Skeletal muscle tissue (tissue), 3 donors: ENCODE measurements at regions not wholly inside any gene's neighbourhood (a gene's known extent, or its start where the extent isn't known, plus 50 kb on each side); places are given as distances from the start of the nearest gene placed in this dataset.
"Not testable (repeated sequence)": the region's sequence is repeated elsewhere in the genome, so short reads cannot be mapped to it uniquely, and the experiment has no call there.

ENCODE experiments used
- H3K27ac ChIP-seq: one replicate; pipeline ENCODE4 v1.7.0; 2013; ENCODE audit warnings: mild to moderate bottlenecking, low read depth, low read length, inconsistent platforms
- H3K27me3 ChIP-seq, 3 donors: one replicate each; pipeline ENCODE4 v1.7.0; 2013; ENCODE audit warnings: low read length in 3 of 3; ENCODE audit not compliant: control insufficient read depth in 3 of 3, insufficient read depth in 3 of 3
- H3K36me3 ChIP-seq, 3 donors: one replicate each; pipeline ENCODE4 v1.7.0; 2013; ENCODE audit warnings: low read length in 3 of 3; ENCODE audit not compliant: control insufficient read depth in 3 of 3, insufficient read depth in 3 of 3
- H3K4me1 ChIP-seq, 3 donors: one replicate each; pipeline ENCODE4 v1.7.0; 2013; ENCODE audit warnings: low read length in 3 of 3, mild to moderate bottlenecking in 3 of 3; ENCODE audit not compliant: control insufficient read depth in 3 of 3, insufficient read depth in 3 of 3
- H3K4me3 ChIP-seq, 3 donors: one replicate each; pipeline ENCODE4 v1.7.0; 2013; ENCODE audit warnings: low read length in 3 of 3
- H3K9ac ChIP-seq, 3 donors: one replicate each; pipeline ENCODE4 v1.7.0; 2013; ENCODE audit warnings: low read length in 3 of 3, mild to moderate bottlenecking in 3 of 3, moderate library complexity in 2 of 3, low read depth in 1 of 3
- H3K9me3 ChIP-seq, 3 donors: one replicate each; pipeline ENCODE4 v1.7.0; 2013; ENCODE audit warnings: low read length in 3 of 3; ENCODE audit not compliant: control insufficient read depth in 3 of 3
- donor health status: Osteomylitis.

DNA sequence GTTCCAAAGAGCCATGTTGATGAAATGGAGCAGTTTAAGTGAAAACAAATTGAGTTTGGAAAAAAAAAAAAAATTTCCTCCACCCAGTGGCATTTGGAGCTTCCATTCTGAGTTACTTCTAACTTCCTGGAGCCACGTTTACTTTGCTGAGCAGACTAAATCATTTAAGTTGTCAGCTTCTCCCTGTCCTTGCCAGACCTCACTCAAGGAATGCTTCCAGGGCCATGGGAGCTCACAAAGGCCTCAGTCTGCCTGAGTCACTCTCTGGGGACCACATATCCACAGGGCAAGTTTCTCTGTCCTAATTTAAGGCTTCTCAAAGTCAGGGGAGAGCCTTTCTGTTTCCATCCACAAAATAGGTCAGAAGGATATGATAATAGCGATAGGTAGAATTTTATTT is 210.3 kb upstream of the TNC start:
- Histone ChIP-seq H3K36me3 (no peaks in the 10 kb centered on the region), H3K9me3 (no peaks in the 10 kb centered on the region), H3K27me3 (no peaks in the 10 kb centered on the region), H3K4me1 (peaks cover 0 to 2% (median 0%) of the 10 kb centered on the region in 3 donors), H3K4me3 (no peak overlapping the region), H3K27ac (no peak overlapping the region), H3K9ac (no peak overlapping the region)

DNA sequence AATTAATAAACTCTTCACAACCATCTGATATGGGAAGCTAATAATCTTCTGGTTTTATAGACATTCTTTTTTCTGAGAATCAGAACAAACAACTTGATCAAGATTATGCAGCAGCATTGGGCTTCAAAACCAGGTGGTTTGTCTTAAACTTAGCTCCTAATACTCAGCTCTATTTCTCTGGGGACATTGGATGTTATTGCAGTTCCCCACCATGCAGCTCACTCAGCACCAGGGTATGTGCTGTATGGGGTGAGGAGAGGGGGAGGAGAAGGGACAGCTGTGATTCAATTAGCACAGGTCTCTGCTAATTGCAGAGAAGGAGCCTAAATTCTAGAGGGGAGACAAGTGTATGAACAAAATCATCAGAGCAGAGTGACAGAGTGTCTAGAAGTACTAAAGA is 210.7 kb upstream of the TNC start:
- Histone ChIP-seq H3K9me3 (no peaks in the 10 kb centered on the region), H3K4me1 (peaks cover 0 to 2% (median 0%) of the 10 kb centered on the region in 3 donors), H3K9ac (no peak overlapping the region), H3K36me3 (no peaks in the 10 kb centered on the region), H3K4me3 (no peak overlapping the region), H3K27me3 (no peaks in the 10 kb centered on the region), H3K27ac (no peak overlapping the region)

GRCh38 chr9:115333277-115334070 is 215.5 kb upstream of the TNC start:
- Histone ChIP-seq H3K9ac (no peak overlapping the region), H3K27ac (no peak overlapping the region), H3K27me3 (no peaks in the 10 kb centered on the region), H3K9me3 (no peaks in the 10 kb centered on the region), H3K4me3 (no peak overlapping the region), H3K4me1 (peaks cover 0 to 2% (median 0%) of the 10 kb centered on the region in 3 donors), H3K36me3 (no peaks in the 10 kb centered on the region)

GRCh38 chr9:115335439-115335838 is 217.5 kb upstream of the TNC start:
- Histone ChIP-seq H3K4me3 (no peak overlapping the region), H3K36me3 (no peaks in the 10 kb centered on the region), H3K9me3 (no peaks in the 10 kb centered on the region), H3K27ac (no peak overlapping the region), H3K27me3 (peaks cover 0 to 4% (median 0%) of the 10 kb centered on the region in 3 donors), H3K4me1 (no peaks in the 10 kb centered on the region), H3K9ac (no peak overlapping the region)

DNA sequence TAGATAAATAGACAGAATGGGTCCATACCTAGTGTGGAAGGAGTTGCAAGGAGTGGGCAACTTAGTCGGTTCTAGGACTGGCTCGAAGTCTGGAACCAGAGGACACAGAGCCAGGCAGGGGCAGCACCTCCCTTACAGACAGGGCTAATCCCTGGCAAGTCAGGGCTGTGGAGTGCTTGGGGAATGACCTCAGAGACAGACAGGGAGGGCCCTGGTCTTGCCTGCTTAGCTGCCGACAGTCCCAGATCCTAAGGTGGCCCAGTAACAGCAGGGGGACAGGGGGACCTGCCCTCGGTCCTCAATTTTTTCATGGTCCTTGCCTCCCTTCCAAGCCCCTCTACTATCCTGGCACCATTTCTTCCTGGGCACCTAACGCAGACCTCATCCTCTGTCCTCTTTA is 222.4 kb upstream of the TNC start:
- Histone ChIP-seq H3K27ac (no peak overlapping the region), H3K9me3 (no peaks in the 10 kb centered on the region), H3K9ac (no peak overlapping the region)

DNA sequence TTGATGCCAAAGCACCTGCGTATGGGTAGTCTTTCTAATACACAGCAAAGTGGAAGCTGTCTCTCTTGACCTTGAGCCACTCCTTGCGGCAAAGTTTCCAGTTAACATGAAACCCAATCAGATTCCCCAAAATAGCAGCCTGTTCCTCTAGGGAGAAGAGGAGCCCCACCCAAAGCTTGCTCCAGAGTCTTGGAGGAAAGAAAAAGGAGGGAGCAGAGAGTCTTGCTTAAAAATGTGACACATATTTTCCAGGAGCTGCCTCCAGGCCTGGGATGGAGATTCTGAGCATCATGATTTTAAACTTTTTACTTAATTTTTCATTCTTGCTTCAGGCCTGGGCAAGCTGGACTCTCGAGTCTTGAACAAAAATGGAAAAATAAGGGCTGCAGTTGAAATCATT is 223.5 kb upstream of the TNC start:
- peaks cover 0 to 5% (median 0%) of the 10 kb centered on the region in 3 donors for H3K27me3 ChIP-seq
- no peaks in the 10 kb centered on the region for H3K36me3 ChIP-seq
- H3K9me3 ChIP-seq = no peaks in the 10 kb centered on the region
- no peak overlapping the region for H3K4me3 ChIP-seq
- no peaks in the 10 kb centered on the region for H3K4me1 ChIP-seq
- H3K27ac ChIP-seq = no peak overlapping the region
- H3K9ac ChIP-seq = no peak overlapping the region

More for the DNA sequence above, 222.4 kb upstream of the TNC start:
- no peak overlapping the region for H3K4me3 ChIP-seq
- peaks cover 0 to 5% (median 0%) of the 10 kb centered on the region in 3 donors for H3K27me3 ChIP-seq
- no peaks in the 10 kb centered on the region for H3K4me1 ChIP-seq
- H3K36me3 ChIP-seq = no peaks in the 10 kb centered on the region

DNA sequence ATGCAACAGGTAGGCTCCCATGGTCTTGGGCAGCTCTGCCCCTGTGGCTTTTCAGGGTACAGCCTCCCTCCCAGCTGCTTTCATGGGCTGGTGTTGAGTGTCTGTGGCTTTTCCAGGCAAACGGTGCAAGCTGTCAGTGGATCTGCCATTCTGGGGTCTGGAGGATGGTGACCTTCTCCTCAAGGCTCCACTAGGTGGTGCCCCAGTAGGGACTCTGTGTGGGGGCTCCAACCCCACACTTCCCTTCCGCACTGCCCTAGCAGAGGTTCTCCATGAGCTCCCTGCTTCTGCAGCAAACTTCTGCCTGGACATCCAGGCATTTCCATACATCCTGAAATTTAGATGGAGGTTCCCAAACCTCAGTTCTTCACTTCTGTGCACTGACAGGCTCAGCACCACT is 229.8 kb upstream of the TNC start:
- not testable (repeated sequence) for H3K36me3 ChIP-seq, H3K4me3 ChIP-seq, H3K27me3 ChIP-seq, H3K9me3 ChIP-seq, H3K4me1 ChIP-seq, H3K9ac ChIP-seq, H3K27ac ChIP-seq

DNA sequence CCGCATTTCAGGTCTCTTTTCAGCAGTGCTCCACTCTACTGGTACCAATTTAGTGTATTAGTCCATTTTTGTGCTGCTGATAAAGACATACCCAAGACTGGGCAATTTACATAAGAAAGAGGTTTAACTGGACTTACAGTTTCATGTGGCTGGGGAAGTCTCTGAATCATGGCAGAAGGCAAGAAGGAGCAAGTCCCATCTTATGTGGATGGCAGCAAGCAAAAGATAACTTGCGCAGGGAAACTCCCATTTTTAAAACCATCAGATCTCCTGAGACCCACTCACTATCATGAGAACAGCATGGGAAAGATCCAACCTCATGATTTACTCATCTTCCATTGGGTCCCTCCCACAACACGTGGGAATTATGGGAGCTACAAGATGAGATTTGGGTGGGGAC is 231.0 kb upstream of the TNC start:
- not testable (repeated sequence) for H3K27me3 ChIP-seq, H3K4me3 ChIP-seq, H3K9ac ChIP-seq, H3K4me1 ChIP-seq, H3K36me3 ChIP-seq, H3K27ac ChIP-seq, H3K9me3 ChIP-seq

DNA sequence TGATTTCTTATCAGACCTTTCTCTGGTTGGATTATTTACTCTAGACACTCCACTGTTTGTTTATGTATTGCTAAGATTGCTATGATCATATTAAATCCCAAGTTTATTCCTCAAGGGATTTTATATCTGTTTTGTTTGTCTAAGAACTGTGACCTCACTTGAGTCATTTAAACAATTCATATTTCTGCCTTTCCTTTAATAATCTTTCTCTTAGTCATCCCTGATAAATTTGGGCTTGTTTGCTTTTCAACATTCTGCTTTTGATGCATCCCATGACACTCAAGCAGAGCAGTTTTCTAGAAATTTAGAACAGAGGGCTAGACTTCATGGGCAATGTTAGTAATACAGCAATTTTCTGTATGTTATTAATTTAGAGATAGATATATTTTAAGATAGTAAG is 231.6 kb upstream of the TNC start:
- no peak overlapping the region for H3K4me3 ChIP-seq
- H3K9ac ChIP-seq = no peak overlapping the region
- no peaks in the 10 kb centered on the region for H3K36me3 ChIP-seq
- no peaks in the 10 kb centered on the region for H3K9me3 ChIP-seq
- no peaks in the 10 kb centered on the region for H3K27me3 ChIP-seq
- no peaks in the 10 kb centered on the region for H3K4me1 ChIP-seq
- H3K27ac ChIP-seq = no peak overlapping the region

DNA sequence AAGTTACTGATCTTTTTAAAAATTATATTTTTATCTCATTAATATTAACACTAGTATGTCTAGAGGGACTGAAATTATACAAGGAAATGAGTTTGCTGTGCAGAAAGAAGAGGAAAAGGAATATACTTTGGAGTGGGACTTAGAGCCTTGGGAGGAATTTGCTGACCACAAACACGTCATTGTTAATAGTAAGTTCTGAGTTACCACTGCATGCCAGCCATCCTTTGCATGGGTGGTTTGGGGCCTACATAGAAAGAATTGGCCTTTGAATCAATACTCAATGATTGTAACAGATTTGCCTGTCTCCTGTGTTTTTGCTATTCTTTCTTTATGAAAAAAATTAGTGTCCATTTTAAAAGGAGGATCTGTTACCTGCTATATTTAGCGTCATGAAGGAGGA is 232.6 kb upstream of the TNC start:
- Histone ChIP-seq H3K9me3 (no peaks in the 10 kb centered on the region), H3K9ac (no peak overlapping the region), H3K36me3 (no peaks in the 10 kb centered on the region), H3K27me3 (no peaks in the 10 kb centered on the region), H3K4me1 (no peaks in the 10 kb centered on the region), H3K27ac (no peak overlapping the region), H3K4me3 (no peak overlapping the region)
